HepG2 (cell line): ENCODE measurements at regions not wholly inside any gene's neighbourhood (a gene's known extent, or its start where the extent isn't known, plus 50 kb on each side); places are given as distances from the start of the nearest gene placed in this dataset.

Experiments used
- ATAC-seq: fragments of 200-7000 bp; cut with Tn5 transposase; 3 replicates; pipeline ENCODE4 v1.9.1; 2020; ENCODE audit warnings: mild to moderate bottlenecking, moderate library complexity
- BruUV-seq: library from RNA; stranded (reverse); fragments of 400-500 nt; replicated peaks from 2 replicates; lab custom pipeline; 2021; lab: Mats Ljungman, UMichigan
- CTCF ChIA-PET: fragments of 300-600 bp; formaldehyde crosslinking; extraction: SDS; loops from one replicate; lab custom pipeline; 2021; ENCODE audit warnings: low total read pairs, inconsistent platforms, low intra/inter-chr PET ratio; lab: Yijun Ruan, JAX
- POLR2A ChIA-PET: fragments of 350-600 bp; sonication (Branson Sonifier 250); formaldehyde crosslinking; loops from one replicate; lab custom pipeline; 2020; ENCODE audit warnings: antibody characterized with exemption, inconsistent platforms; lab: Yijun Ruan, JAX
- DNase-seq: peaks from one replicate; pipeline ENCODE4 v3.0.0-alpha.2; 2015; ENCODE audit warnings: low spot score
- FAIRE-seq: peaks from 3 replicates; lab custom pipeline; 2011; peaks lifted over from hg19 to GRCh38; lab: Jason Lieb, UNC
- H2AFZ ChIP-seq: one replicate; pipeline ENCODE4 v1.6.1; 2011; ENCODE audit warnings: low read length, inconsistent platforms
- H3K27ac ChIP-seq: fragments of 300-600 bp; 3 replicates; pipeline ENCODE4 v1.8.0; 2011; ENCODE audit warnings: mixed run types, mild to moderate bottlenecking, mixed read lengths, low read length, inconsistent platforms; ENCODE audit not compliant: insufficient read depth; ENCODE audit errors: extremely low read length
- H3K27me3 ChIP-seq, 2 experiments: fragments of 200-600 bp in 1 of 2; 2 replicates in 1 of 2; 3 replicates in 1 of 2; pipeline versions ENCODE4 v1.6.0 to v1.8.0; 2011; ENCODE audit warnings: low read length in 2 of 2, mild to moderate bottlenecking in 2 of 2, moderate library complexity in 2 of 2, inconsistent platforms in 1 of 2; ENCODE audit not compliant: insufficient read depth in 2 of 2, control insufficient read depth in 1 of 2
- H3K36me3 ChIP-seq, 2 experiments: fragments of 200-600 bp in 1 of 2; replicated peaks in 1 of 2; 2 replicates in 1 of 2; 3 replicates in 1 of 2; pipeline versions ENCODE4 v1.5.1 to v1.8.0; 2011; ENCODE audit warnings: low read length in 2 of 2, inconsistent platforms in 1 of 2; ENCODE audit not compliant: insufficient read depth in 2 of 2, control insufficient read depth in 1 of 2
- H3K4me1 ChIP-seq: 2 replicates; pipeline ENCODE4 v1.5.1; 2012; ENCODE audit warnings: low read length, inconsistent platforms; ENCODE audit not compliant: insufficient read depth
- H3K4me2 ChIP-seq: 2 replicates; pipeline ENCODE4 v1.6.0; 2011; ENCODE audit warnings: low read depth, low read length, inconsistent platforms
- H3K4me3 ChIP-seq, 3 experiments: fragments of 200-600 bp in 1 of 3; sonication (generic), shearing (Covaris generic) in 1 of 3; replicated peaks in 1 of 3; 2 replicates each; pipeline ENCODE4 v1.5.1; 2011 to 2016; ENCODE audit warnings: low read length in 3 of 3, inconsistent platforms in 2 of 3, low read depth in 2 of 3, mild to moderate bottlenecking in 2 of 3, control low read depth in 1 of 3, mixed read lengths in 1 of 3; ENCODE audit not compliant: insufficient read depth in 1 of 3
- H3K79me2 ChIP-seq: one replicate; pipeline ENCODE4 v1.6.1; 2011; ENCODE audit warnings: low read length, inconsistent platforms; ENCODE audit not compliant: insufficient read depth
- H3K9ac ChIP-seq: 2 replicates; pipeline ENCODE4 v1.6.0; 2011; ENCODE audit warnings: mild to moderate bottlenecking, low read depth, low read length, inconsistent platforms; ENCODE audit not compliant: insufficient read depth
- H3K9me3 ChIP-seq: 2 replicates; pipeline ENCODE4 v1.5.1; 2012; ENCODE audit warnings: mild to moderate bottlenecking, low read length
- H4K20me1 ChIP-seq: 2 replicates; pipeline ENCODE4 v1.6.0; 2011; ENCODE audit warnings: inconsistent platforms, mild to moderate bottlenecking, low read length, moderate library complexity; ENCODE audit not compliant: insufficient read depth
- FOXJ3 ChIP-seq: sonication (generic); formaldehyde crosslinking; IDR thresholded peaks from 2 replicates; pipeline ENCODE4 v1.4.0; 2020; ENCODE audit warnings: missing genetic modification reagents, mild to moderate bottlenecking, borderline replicate concordance
- LCORL ChIP-seq, 2 experiments: fragments of 450-650 bp in 1 of 2; sonication (generic) in 1 of 2; formaldehyde crosslinking in 1 of 2; IDR thresholded peaks; 2 replicates each; pipeline versions ENCODE4 v1.5.0 to v1.6.1; 2017 to 2020; ENCODE audit warnings: antibody characterized with exemption in 1 of 2, missing genetic modification reagents in 1 of 2
- ZFX ChIP-seq: sonication (generic); formaldehyde crosslinking; IDR thresholded peaks from 2 replicates; pipeline ENCODE4 v1.4.0; 2020; ENCODE audit warnings: mild to moderate bottlenecking, low read depth, missing genetic modification reagents, moderate library complexity
- ZNF138 ChIP-seq: sonication (generic); formaldehyde crosslinking; IDR thresholded peaks from 2 replicates; pipeline ENCODE4 v1.5.0; 2020; ENCODE audit warnings: mild to moderate bottlenecking, low read depth, missing genetic modification reagents
- ZNF142 ChIP-seq: sonication (generic); formaldehyde crosslinking; IDR thresholded peaks from 2 replicates; pipeline ENCODE4 v1.4.0; 2020; ENCODE audit warnings: missing genetic modification reagents
- ZSCAN12 ChIP-seq: sonication (generic); formaldehyde crosslinking; IDR thresholded peaks from 2 replicates; pipeline ENCODE4 v1.9.0; 2021; ENCODE audit warnings: mild to moderate bottlenecking, missing genetic modification reagents
- ZSCAN29 ChIP-seq: sonication (generic); formaldehyde crosslinking; conservative IDR thresholded peaks from 2 replicates; pipeline ENCODE4 v1.4.0; 2020; ENCODE audit warnings: mild to moderate bottlenecking, missing genetic modification reagents
- WGBS: methylation state at CpG from one replicate; pipeline ENCODE4 v1.1.6; 2017; ENCODE audit warnings: low lambda C conversion rate; 5-methylcytosine and 5-hydroxymethylcytosine counted together
- in situ Hi-C: cut with HindIII; loops from 2 replicates; pipeline ENCODE4 v1.10.0; 2017; ENCODE audit warnings: low pct_unique_long_range_greater_than_20kb; ENCODE audit not compliant: extremely low pct_ligation_motif_present
- intact Hi-C: fragments of 100-400 bp; cut with micrococcal nuclease; formaldehyde crosslinking; loops from one replicate; pipeline ENCODE4 v1.10.0; 2022; ENCODE audit not compliant: unreplicated experiment
- TF ChIP-seq, protein P1 (sequence below): sonication (generic); formaldehyde crosslinking; IDR thresholded peaks from 2 replicates; pipeline ENCODE4 v1.5.0; 2020; ENCODE audit warnings: mild to moderate bottlenecking, missing genetic modification reagents

GRCh38 chrX:93420090-93420489, 253.3 kb downstream of the NAP1L3 start (continued):
- TF ChIP-seq, protein P1, sequence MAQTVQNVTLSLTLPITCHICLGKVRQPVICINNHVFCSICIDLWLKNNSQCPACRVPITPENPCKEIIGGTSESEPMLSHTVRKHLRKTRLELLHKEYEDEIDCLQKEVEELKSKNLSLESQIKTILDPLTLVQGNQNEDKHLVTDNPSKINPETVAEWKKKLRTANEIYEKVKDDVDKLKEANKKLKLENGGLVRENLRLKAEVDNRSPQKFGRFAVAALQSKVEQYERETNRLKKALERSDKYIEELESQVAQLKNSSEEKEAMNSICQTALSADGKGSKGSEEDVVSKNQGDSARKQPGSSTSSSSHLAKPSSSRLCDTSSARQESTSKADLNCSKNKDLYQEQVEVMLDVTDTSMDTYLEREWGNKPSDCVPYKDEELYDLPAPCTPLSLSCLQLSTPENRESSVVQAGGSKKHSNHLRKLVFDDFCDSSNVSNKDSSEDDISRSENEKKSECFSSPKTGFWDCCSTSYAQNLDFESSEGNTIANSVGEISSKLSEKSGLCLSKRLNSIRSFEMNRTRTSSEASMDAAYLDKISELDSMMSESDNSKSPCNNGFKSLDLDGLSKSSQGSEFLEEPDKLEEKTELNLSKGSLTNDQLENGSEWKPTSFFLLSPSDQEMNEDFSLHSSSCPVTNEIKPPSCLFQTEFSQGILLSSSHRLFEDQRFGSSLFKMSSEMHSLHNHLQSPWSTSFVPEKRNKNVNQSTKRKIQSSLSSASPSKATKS (CRISPR knock-in tag): no peak
- TF ChIP-seq, all 625 proteins: peak for 0

DNA sequence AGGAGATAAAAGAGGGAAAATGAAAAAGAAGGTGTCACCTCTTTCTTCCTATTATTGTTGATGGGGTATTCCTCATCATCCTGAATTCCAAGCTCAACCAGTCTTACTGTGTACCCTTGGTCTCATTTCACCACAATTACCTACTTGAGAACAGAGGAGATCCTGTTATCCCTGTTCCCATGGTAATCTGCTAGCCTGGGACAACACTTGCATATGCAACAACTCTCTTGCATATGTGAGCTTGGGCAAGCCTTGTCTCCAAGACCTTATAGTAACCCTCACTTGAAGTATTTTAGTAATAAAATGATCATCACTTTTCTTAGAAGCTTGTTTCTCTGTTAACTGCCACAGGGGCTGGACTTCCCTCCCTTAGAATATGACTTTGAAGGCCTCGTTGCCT, 253.7 kb downstream of the NAP1L3 start:
- CTCF ChIA-PET: no interaction called here
- intact Hi-C loops: no loop called here
- no peak overlapping the region for H3K27ac ChIP-seq

More for the DNA sequence above, 253.7 kb downstream of the NAP1L3 start:
- no peak overlapping the region for H3K9ac ChIP-seq
- ATAC-seq: no peak
- FAIRE-seq: no peak
- in situ Hi-C loops: no loop called here
- no peaks in the 10 kb centered on the region for H3K4me1 ChIP-seq
- H4K20me1 ChIP-seq: no peaks in the 10 kb centered on the region
- no peaks in the 10 kb centered on the region for H3K36me3 ChIP-seq
- H3K79me2 ChIP-seq: no peaks in the 10 kb centered on the region
- DNase-seq: no peak
- H3K9me3 ChIP-seq: no peaks in the 10 kb centered on the region
- POLR2A ChIA-PET: no interaction called here
- H3K4me2 ChIP-seq: no peak overlapping the region
- TF ChIP-seq ZSCAN29 (no peak), ZFX (CRISPR knock-in tag) (no peak), ZSCAN12 (CRISPR knock-in tag) (no peak), LCORL (IDR thresholded peaks at IDR 0.05) (no peak), LCORL (CRISPR knock-in tag; IDR thresholded peaks at IDR 0.05) (no peak), ZNF138 (CRISPR knock-in tag) (no peak), FOXJ3 (no peak), ZNF142 (CRISPR knock-in tag) (no peak)
- TF ChIP-seq, all 625 proteins: peak for 0
- Histone ChIP-seq H3K27me3 (no peaks in the 10 kb centered on the region), H2AFZ (no peak overlapping the region), H3K4me3 (no peak overlapping the region)
- BruUV-seq: no TSS peak
- WGBS: 0% methylated on average over 1 of the region's 1 CpG
